HCT116 (cell line): ENCODE measurements at regions not wholly inside any gene's neighbourhood (a gene's known extent, or its start where the extent isn't known, plus 50 kb on each side); places are given as distances from the start of the nearest gene placed in this dataset.

Experiments used
- ATAC-seq: fragments of 200-7000 bp; cut with Tn5 transposase; 2 replicates; pipeline ENCODE4 v1.9.1; 2020; ENCODE audit warnings: mild to moderate bottlenecking, moderate library complexity
- BruUV-seq: library from RNA; stranded (reverse); fragments of 400-500 nt; replicated peaks from 2 replicates; lab custom pipeline; 2021; lab: Mats Ljungman, UMichigan
- CTCF ChIA-PET: fragments of 300-600 bp; sonication (Branson Sonifier 250); formaldehyde crosslinking; loops from one replicate; lab custom pipeline; 2021; ENCODE audit warnings: antibody characterized with exemption; lab: Charles Lee
- POLR2A ChIA-PET: fragments of 300-600, 350-600 bp; sonication (Branson Sonifier 250); formaldehyde crosslinking; loops from one replicate; lab custom pipeline; 2021; ENCODE audit warnings: antibody characterized with exemption; lab: Charles Lee
- RAD21 ChIA-PET, 2 experiments: fragments of 300-600 bp; sonication (Branson Sonifier 250); formaldehyde crosslinking; loops; one replicate each; lab custom pipeline; 2023; ENCODE audit warnings: low total read pairs in 2 of 2; ENCODE audit not compliant: uncharacterized antibody in 2 of 2, unreplicated experiment in 2 of 2, low non-redundant PET in 1 of 2; lab: Charles Lee
- DNase-seq: peaks from one replicate; pipeline ENCODE4 v3.0.0-alpha.2; 2010; ENCODE audit warnings: low read depth, low spot score
- H2AFZ ChIP-seq: fragments of 200-600 bp; shearing (Covaris generic), sonication (generic); 2 replicates; pipeline ENCODE4 v1.6.1; 2017; ENCODE audit warnings: low read depth, mixed run types, mixed read lengths, antibody characterized with exemption, low read length; ENCODE audit not compliant: poor library complexity, severe bottlenecking
- H3K27ac ChIP-seq: 2 replicates; pipeline ENCODE4 v1.5.1; 2012; ENCODE audit warnings: low read depth, low read length
- H3K27me3 ChIP-seq: fragments of 200-600 bp; sonication (generic); 2 replicates; pipeline ENCODE4 v1.6.1; 2016; ENCODE audit warnings: mixed run types, low read length, mixed read lengths; ENCODE audit not compliant: insufficient read depth
- H3K36me3 ChIP-seq, 2 experiments: fragments of 200-500 bp in 1 of 2; fragments of 200-600 bp in 1 of 2; sonication (Bioruptor generic) in 1 of 2; sonication (generic) in 1 of 2; 2 replicates each; pipeline versions ENCODE4 v1.5.1 to v1.6.1; 2014 to 2016; ENCODE audit warnings: low read length in 2 of 2, inconsistent platforms in 1 of 2, mixed read lengths in 1 of 2, mixed run types in 1 of 2; ENCODE audit not compliant: insufficient read depth in 2 of 2, control insufficient read depth in 1 of 2
- H3K4me1 ChIP-seq, 2 experiments: fragments of 200-600 bp in 1 of 2; sonication (generic) in 1 of 2; 2 replicates each; pipeline versions ENCODE4 v1.5.1 to v1.6.1; 2012 to 2017; ENCODE audit warnings: low read length in 2 of 2, inconsistent platforms in 1 of 2, mild to moderate bottlenecking in 1 of 2, mixed read lengths in 1 of 2, mixed run types in 1 of 2, moderate library complexity in 1 of 2; ENCODE audit not compliant: insufficient read depth in 2 of 2, control insufficient read depth in 1 of 2
- H3K4me2 ChIP-seq: fragments of 200-600 bp; sonication (generic); 2 replicates; pipeline ENCODE4 v1.6.1; 2017; ENCODE audit warnings: mixed run types, low read length, mixed read lengths
- H3K4me3 ChIP-seq, 2 experiments: fragments of 200-600 bp in 1 of 2; sonication (generic) in 1 of 2; replicated peaks in 1 of 2; 2 replicates each; pipeline ENCODE4 v1.5.1; 2011 to 2016; ENCODE audit warnings: low read length in 2 of 2, control low read depth in 1 of 2, low read depth in 1 of 2, mild to moderate bottlenecking in 1 of 2, mixed read lengths in 1 of 2, mixed run types in 1 of 2
- H3K79me2 ChIP-seq: fragments of 200-600 bp; sonication (generic); 2 replicates; pipeline ENCODE4 v1.6.1; 2017; ENCODE audit warnings: mild to moderate bottlenecking, mixed run types, low read length, moderate library complexity, mixed read lengths; ENCODE audit not compliant: insufficient read depth
- H3K9ac ChIP-seq: fragments of 200-600 bp; sonication (generic); 2 replicates; pipeline ENCODE4 v1.6.1; 2016; ENCODE audit warnings: low read length, mixed read lengths
- H3K9me2 ChIP-seq: fragments of 200-600 bp; sonication (generic), shearing (Covaris generic); 2 replicates; pipeline ENCODE4 v1.6.1; 2017; ENCODE audit warnings: mixed run types, mild to moderate bottlenecking, moderate library complexity; ENCODE audit not compliant: insufficient read depth
- H3K9me3 ChIP-seq, 2 experiments: fragments of 200-500 bp in 1 of 2; fragments of 200-600 bp in 1 of 2; sonication (Bioruptor generic) in 1 of 2; sonication (generic) in 1 of 2; 2 replicates each; pipeline ENCODE4 v1.6.1; 2014 to 2017; ENCODE audit warnings: low read length in 2 of 2, mixed read lengths in 2 of 2, inconsistent platforms in 1 of 2, low read depth in 1 of 2, mild to moderate bottlenecking in 1 of 2, mixed run types in 1 of 2, moderate library complexity in 1 of 2; ENCODE audit not compliant: control insufficient read depth in 1 of 2, insufficient read depth in 1 of 2
- H4K20me1 ChIP-seq: fragments of 200-600 bp; sonication (generic), shearing (Covaris generic); 2 replicates; pipeline ENCODE4 v1.6.1; 2017; ENCODE audit warnings: mixed run types, mild to moderate bottlenecking, moderate library complexity; ENCODE audit not compliant: insufficient read depth
- ATF3 ChIP-seq: IDR thresholded peaks from 2 replicates; pipeline ENCODE4 v1.6.1; 2012
- CBX3 ChIP-seq: IDR thresholded peaks from 2 replicates; pipeline ENCODE4 v1.6.1; 2012; ENCODE audit warnings: low read depth
- EGR1 ChIP-seq: IDR thresholded peaks from 2 replicates; pipeline ENCODE4 v1.6.1; 2012; ENCODE audit warnings: low read depth
- ELF1 ChIP-seq: IDR thresholded peaks from 2 replicates; pipeline ENCODE4 v1.6.1; 2012; ENCODE audit warnings: low read depth, borderline replicate concordance
- EZH2 ChIP-seq: fragments of 200-600 bp; sonication (generic); IDR thresholded peaks from 2 replicates; pipeline ENCODE4 v1.6.1; 2017; ENCODE audit warnings: antibody characterized with exemption, mixed run types
- EZH2phosphoT487 ChIP-seq: fragments of 200-600 bp; IDR thresholded peaks from 2 replicates; pipeline ENCODE4 v1.6.1; 2018; ENCODE audit warnings: antibody characterized with exemption, borderline replicate concordance
- FOSL1 ChIP-seq: IDR thresholded peaks from 2 replicates; pipeline ENCODE4 v1.6.1; 2012; ENCODE audit warnings: low read depth
- JUND ChIP-seq: IDR thresholded peaks from 2 replicates; pipeline ENCODE4 v1.6.1; 2012
- MAX ChIP-seq: IDR thresholded peaks from 2 replicates; pipeline ENCODE4 v1.6.1; 2012
- POLR2A ChIP-seq: IDR thresholded peaks from 2 replicates; pipeline ENCODE4 v1.7.0; 2011; ENCODE audit warnings: borderline replicate concordance; ENCODE audit not compliant: insufficient read depth, insufficient read length; ENCODE audit errors: extremely low read depth
- POLR2AphosphoS5 ChIP-seq: IDR thresholded peaks from 2 replicates; pipeline ENCODE4 v1.6.1; 2011; ENCODE audit warnings: mild to moderate bottlenecking, low read depth, low read length, moderate library complexity
- REST ChIP-seq: IDR thresholded peaks from 2 replicates; pipeline ENCODE4 v1.6.1; 2012; ENCODE audit warnings: low read depth
- SIN3A ChIP-seq: IDR thresholded peaks from 2 replicates; pipeline ENCODE4 v1.6.1; 2012; ENCODE audit warnings: low read depth
- SP1 ChIP-seq: IDR thresholded peaks from 2 replicates; pipeline ENCODE4 v1.6.1; 2012; ENCODE audit warnings: low read depth
- ZFX ChIP-seq: fragments of 450-650 bp; IDR thresholded peaks from 2 replicates; pipeline ENCODE4 v1.6.1; 2017
- ZNF274 ChIP-seq: fragments of 200-500 bp; sonication (Bioruptor generic); IDR thresholded peaks from 2 replicates; pipeline ENCODE4 v1.6.1; 2014; ENCODE audit warnings: mild to moderate bottlenecking, low read depth, low read length, inconsistent platforms
- intact Hi-C: fragments of 100-400 bp; cut with micrococcal nuclease; formaldehyde crosslinking; loops from 2 replicates; pipeline ENCODE4 v1.10.0; 2022
- TF ChIP-seq, protein P1 (sequence below): IDR thresholded peaks from 2 replicates; pipeline ENCODE4 v1.6.1; 2011; ENCODE audit warnings: mild to moderate bottlenecking, low read length, moderate library complexity; ENCODE audit not compliant: insufficient replicate concordance; ENCODE audit errors: extremely low read depth
- TF ChIP-seq, protein P2 (sequence below), 3 experiments: fragments of 200-600 bp in 1 of 3; sonication (generic) in 1 of 3; IDR thresholded peaks in 2 of 3; conservative IDR thresholded peaks in 1 of 3; 2 replicates each; pipeline ENCODE4 v1.5.1; 2012 to 2017; ENCODE audit warnings: low read depth in 2 of 3, low read length in 2 of 3, antibody characterized with exemption in 1 of 3, borderline replicate concordance in 1 of 3, control low read depth in 1 of 3, mild to moderate bottlenecking in 1 of 3, mixed read lengths in 1 of 3, mixed run types in 1 of 3, moderate library complexity in 1 of 3; ENCODE audit not compliant: insufficient read depth in 1 of 3

DNA sequence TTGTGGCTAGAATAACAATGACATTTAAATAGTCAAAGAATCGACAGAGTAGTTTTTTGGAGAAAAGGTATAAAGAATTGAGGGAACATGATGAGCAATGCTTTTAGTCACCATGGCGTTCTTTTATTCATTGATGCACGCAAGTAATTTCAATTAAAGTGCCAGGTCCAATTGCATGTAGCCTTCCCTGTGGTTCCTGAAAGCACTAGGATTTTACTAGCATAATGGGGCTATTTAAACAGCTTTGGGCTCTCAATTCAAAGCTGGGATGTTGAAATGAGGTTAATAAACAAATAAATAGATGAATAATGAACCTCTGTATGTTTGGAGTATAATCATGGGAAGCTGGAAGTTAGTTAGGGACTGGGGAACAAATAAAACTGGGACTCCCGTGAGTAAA is 121.2 kb upstream of the GAP43 start:
- ChIA-PET CTCF (no interaction called here), RAD21 (no interaction called here), POLR2A (no interaction called here)
- ATAC-seq (no peak), DNase-seq (no peak)
- no TSS peak for BruUV-seq
- H3K9me2 ChIP-seq = no peaks in the 10 kb centered on the region
- intact Hi-C loops = no loop called here
- no peaks in the 10 kb centered on the region for H3K9me3 ChIP-seq
- H3K79me2 ChIP-seq = no peaks in the 10 kb centered on the region
- TF ChIP-seq, protein P1, sequence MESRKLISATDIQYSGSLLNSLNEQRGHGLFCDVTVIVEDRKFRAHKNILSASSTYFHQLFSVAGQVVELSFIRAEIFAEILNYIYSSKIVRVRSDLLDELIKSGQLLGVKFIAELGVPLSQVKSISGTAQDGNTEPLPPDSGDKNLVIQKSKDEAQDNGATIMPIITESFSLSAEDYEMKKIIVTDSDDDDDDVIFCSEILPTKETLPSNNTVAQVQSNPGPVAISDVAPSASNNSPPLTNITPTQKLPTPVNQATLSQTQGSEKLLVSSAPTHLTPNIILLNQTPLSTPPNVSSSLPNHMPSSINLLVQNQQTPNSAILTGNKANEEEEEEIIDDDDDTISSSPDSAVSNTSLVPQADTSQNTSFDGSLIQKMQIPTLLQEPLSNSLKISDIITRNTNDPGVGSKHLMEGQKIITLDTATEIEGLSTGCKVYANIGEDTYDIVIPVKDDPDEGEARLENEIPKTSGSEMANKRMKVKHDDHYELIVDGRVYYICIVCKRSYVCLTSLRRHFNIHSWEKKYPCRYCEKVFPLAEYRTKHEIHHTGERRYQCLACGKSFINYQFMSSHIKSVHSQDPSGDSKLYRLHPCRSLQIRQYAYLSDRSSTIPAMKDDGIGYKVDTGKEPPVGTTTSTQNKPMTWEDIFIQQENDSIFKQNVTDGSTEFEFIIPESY = no peak
- TF ChIP-seq REST (no peak), JUND (no peak), ATF3 (no peak), ZFX (no peak), POLR2A (no peak), MAX (no peak), ZNF274 (no peak), FOSL1 (no peak), EZH2 (no peak), ELF1 (no peak), EGR1 (no peak), SP1 (no peak), EZH2phosphoT487 (no peak), POLR2AphosphoS5 (no peak), SIN3A (no peak), CBX3 (no peak)
- TF ChIP-seq, protein P2, sequence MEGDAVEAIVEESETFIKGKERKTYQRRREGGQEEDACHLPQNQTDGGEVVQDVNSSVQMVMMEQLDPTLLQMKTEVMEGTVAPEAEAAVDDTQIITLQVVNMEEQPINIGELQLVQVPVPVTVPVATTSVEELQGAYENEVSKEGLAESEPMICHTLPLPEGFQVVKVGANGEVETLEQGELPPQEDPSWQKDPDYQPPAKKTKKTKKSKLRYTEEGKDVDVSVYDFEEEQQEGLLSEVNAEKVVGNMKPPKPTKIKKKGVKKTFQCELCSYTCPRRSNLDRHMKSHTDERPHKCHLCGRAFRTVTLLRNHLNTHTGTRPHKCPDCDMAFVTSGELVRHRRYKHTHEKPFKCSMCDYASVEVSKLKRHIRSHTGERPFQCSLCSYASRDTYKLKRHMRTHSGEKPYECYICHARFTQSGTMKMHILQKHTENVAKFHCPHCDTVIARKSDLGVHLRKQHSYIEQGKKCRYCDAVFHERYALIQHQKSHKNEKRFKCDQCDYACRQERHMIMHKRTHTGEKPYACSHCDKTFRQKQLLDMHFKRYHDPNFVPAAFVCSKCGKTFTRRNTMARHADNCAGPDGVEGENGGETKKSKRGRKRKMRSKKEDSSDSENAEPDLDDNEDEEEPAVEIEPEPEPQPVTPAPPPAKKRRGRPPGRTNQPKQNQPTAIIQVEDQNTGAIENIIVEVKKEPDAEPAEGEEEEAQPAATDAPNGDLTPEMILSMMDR (IDR thresholded peaks at IDR 0.05 in 2 of 3, conservative IDR thresholded peaks at IDR 0.05 in 1 of 3; ENCODE audit: borderline replicate concordance in 1 of 3, insufficient read depth in 1 of 3, low read depth in 2 of 3, low read length in 2 of 3) = no peak
- H3K4me1 ChIP-seq = no peaks in the 10 kb centered on the region
- no peaks in the 10 kb centered on the region for H3K36me3 ChIP-seq
- no peak overlapping the region for H3K9ac ChIP-seq
- H3K4me2 ChIP-seq = no peak overlapping the region
- no peak overlapping the region for H3K4me3 ChIP-seq
- H4K20me1 ChIP-seq = no peaks in the 10 kb centered on the region
- no peaks in the 10 kb centered on the region for H3K27me3 ChIP-seq
- H2AFZ ChIP-seq = no peak overlapping the region
- no peak overlapping the region for H3K27ac ChIP-seq
